PC-9 (cell line): ENCODE measurements at regions not wholly inside any gene's neighbourhood (a gene's known extent, or its start where the extent isn't known, plus 50 kb on each side); places are given as distances from the start of the nearest gene placed in this dataset.

ENCODE experiments used
- BruUV-seq: library from RNA; stranded (reverse); fragments of 400-500 nt; replicated peaks from 2 replicates; lab custom pipeline; 2021; lab: Mats Ljungman, UMichigan
- CTCF ChIA-PET: fragments of 300-600 bp; sonication (Branson Sonifier 250); formaldehyde crosslinking; loops from one replicate; lab custom pipeline; 2022; ENCODE audit warnings: antibody characterized with exemption; lab: Charles Lee
- POLR2A ChIA-PET: fragments of 300-600 bp; sonication (Branson Sonifier 250); formaldehyde crosslinking; loops from one replicate; lab custom pipeline; 2022; ENCODE audit warnings: antibody characterized with exemption; ENCODE audit not compliant: unreplicated experiment; lab: Charles Lee
- DNase-seq, 2 experiments: peaks; one replicate each; pipeline versions ENCODE4 v3.0.0 to v3.0.0-alpha.2; 2015 to 2022; ENCODE audit warnings: mixed read lengths in 1 of 2
- H2AFZ ChIP-seq: fragments of 200-600 bp; sonication (generic); 2 replicates; pipeline ENCODE4 v1.8.1; 2017; ENCODE audit warnings: antibody characterized with exemption
- H3F3A ChIP-seq: fragments of 200-600 bp; sonication (generic); 2 replicates; pipeline ENCODE4 v1.8.1; 2017; ENCODE audit warnings: antibody characterized with exemption, mild to moderate bottlenecking, low read depth; ENCODE audit not compliant: insufficient read depth
- H3K27ac ChIP-seq: fragments of 200-600 bp; sonication (generic); 2 replicates; pipeline ENCODE4 v1.6.1; 2016; ENCODE audit warnings: mixed run types
- H3K27me3 ChIP-seq: fragments of 200-600 bp; sonication (generic); 2 replicates; pipeline ENCODE4 v1.6.1; 2016; ENCODE audit warnings: low read depth, mixed run types; ENCODE audit not compliant: insufficient read depth
- H3K36me3 ChIP-seq: fragments of 200-600 bp; sonication (generic); 2 replicates; pipeline ENCODE4 v1.6.1; 2016; ENCODE audit warnings: low read depth, mixed run types
- H3K4me1 ChIP-seq: fragments of 200-600 bp; sonication (generic); replicated peaks from 2 replicates; pipeline ENCODE4 v1.6.1; 2016; ENCODE audit warnings: mixed run types; ENCODE audit not compliant: insufficient read depth
- H3K4me2 ChIP-seq: fragments of 200-600 bp; sonication (generic); 2 replicates; pipeline ENCODE4 v1.6.1; 2017; ENCODE audit warnings: mixed run types
- H3K4me3 ChIP-seq: fragments of 200-600 bp; sonication (generic); 2 replicates; pipeline ENCODE4 v1.6.1; 2016; ENCODE audit warnings: mixed run types
- H3K79me2 ChIP-seq: fragments of 200-600 bp; sonication (generic); 2 replicates; pipeline ENCODE4 v1.6.1; 2017; ENCODE audit warnings: low read depth, mixed run types
- H3K9me2 ChIP-seq: fragments of 200-600 bp; sonication (generic); 2 replicates; pipeline ENCODE4 v1.8.1; 2017; ENCODE audit warnings: mild to moderate bottlenecking; ENCODE audit not compliant: insufficient read depth
- H3K9me3 ChIP-seq: fragments of 200-600 bp; sonication (generic); 2 replicates; pipeline ENCODE4 v1.8.1; 2016; ENCODE audit warnings: low read depth; ENCODE audit not compliant: insufficient read depth
- H4K20me1 ChIP-seq: fragments of 200-600 bp; sonication (generic); 2 replicates; pipeline ENCODE4 v1.8.1; 2017; ENCODE audit not compliant: insufficient read depth
- EZH2 ChIP-seq: fragments of 200-600 bp; sonication (generic); IDR thresholded peaks from 2 replicates; pipeline ENCODE4 v1.8.0; 2017; ENCODE audit warnings: antibody characterized with exemption, low read depth
- intact Hi-C: fragments of 100-400 bp; cut with micrococcal nuclease; formaldehyde crosslinking; loops from one replicate; pipeline ENCODE4 v1.10.0; 2022; ENCODE audit not compliant: unreplicated experiment
- TF ChIP-seq, protein P1 (sequence below): fragments of 200-600 bp; sonication (generic); conservative IDR thresholded peaks from 2 replicates; pipeline ENCODE4 v1.6.1; 2017; ENCODE audit warnings: mixed run types, antibody characterized with exemption, mild to moderate bottlenecking, moderate library complexity

DNA sequence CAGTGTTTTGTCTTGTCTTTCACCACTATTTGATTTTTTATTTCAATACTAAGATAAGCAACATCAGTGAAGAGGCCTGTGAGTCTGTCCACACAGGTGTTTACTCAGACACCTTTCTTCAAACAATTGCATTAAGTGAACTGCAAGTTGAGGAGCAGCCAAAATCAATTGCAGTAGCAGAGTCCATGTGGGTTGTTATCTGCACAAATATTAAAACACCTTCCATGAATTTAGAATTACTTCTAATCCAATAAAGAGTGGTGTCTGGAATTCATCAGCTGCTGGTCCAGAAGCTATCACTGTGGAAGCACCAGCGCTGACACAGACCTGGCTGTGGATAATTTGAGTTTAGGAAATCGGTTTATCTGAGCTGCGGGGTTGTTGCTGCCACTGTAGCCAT, 83.5 kb upstream of the FAT3 start:
- no peaks in the 10 kb centered on the region for H3F3A ChIP-seq
- no peaks in the 10 kb centered on the region for H3K79me2 ChIP-seq
- H3K27me3 ChIP-seq: no peaks in the 10 kb centered on the region
- ChIA-PET POLR2A (no interaction called here), CTCF (no interaction called here)
- no peak overlapping the region for H2AFZ ChIP-seq
- H3K9me3 ChIP-seq: no peaks in the 10 kb centered on the region
- no peak overlapping the region for H3K4me2 ChIP-seq
- no peak overlapping the region for H3K4me3 ChIP-seq
- no TSS peak for BruUV-seq
- no peaks in the 10 kb centered on the region for H4K20me1 ChIP-seq
- no peak overlapping the region for H3K27ac ChIP-seq
- no peaks in the 10 kb centered on the region for H3K4me1 ChIP-seq
- TF ChIP-seq, protein P1, sequence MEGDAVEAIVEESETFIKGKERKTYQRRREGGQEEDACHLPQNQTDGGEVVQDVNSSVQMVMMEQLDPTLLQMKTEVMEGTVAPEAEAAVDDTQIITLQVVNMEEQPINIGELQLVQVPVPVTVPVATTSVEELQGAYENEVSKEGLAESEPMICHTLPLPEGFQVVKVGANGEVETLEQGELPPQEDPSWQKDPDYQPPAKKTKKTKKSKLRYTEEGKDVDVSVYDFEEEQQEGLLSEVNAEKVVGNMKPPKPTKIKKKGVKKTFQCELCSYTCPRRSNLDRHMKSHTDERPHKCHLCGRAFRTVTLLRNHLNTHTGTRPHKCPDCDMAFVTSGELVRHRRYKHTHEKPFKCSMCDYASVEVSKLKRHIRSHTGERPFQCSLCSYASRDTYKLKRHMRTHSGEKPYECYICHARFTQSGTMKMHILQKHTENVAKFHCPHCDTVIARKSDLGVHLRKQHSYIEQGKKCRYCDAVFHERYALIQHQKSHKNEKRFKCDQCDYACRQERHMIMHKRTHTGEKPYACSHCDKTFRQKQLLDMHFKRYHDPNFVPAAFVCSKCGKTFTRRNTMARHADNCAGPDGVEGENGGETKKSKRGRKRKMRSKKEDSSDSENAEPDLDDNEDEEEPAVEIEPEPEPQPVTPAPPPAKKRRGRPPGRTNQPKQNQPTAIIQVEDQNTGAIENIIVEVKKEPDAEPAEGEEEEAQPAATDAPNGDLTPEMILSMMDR: no peak
- no peak for TF ChIP-seq EZH2
- intact Hi-C loops: no loop called here
- DNase-seq: peak in 1 of 2 experiments; percentile 12
- no peaks in the 10 kb centered on the region for H3K36me3 ChIP-seq
- H3K9me2 ChIP-seq: no peaks in the 10 kb centered on the region

DNA sequence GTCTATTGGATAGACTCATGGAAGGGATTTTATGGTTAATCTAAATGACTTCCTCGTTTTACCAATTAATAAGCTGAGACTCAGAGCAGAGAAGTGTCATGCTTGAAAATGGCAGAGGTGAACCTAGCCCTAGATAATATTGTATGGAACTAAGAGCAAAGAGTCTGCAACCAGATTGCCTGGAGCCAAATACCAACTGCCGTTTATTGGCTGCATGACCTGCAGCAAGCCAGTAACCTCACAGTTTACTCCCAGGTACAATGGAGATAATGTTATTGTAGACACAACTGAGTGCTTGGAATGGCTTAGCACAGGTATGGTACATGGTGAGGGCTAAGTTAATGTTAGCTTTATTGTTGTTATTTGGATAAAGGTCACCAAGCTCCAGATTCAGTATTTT, 84.6 kb upstream of the FAT3 start:
- BruUV-seq: no TSS peak
- DNase-seq: peak in 1 of 2 experiments; percentile 33
- no peaks in the 10 kb centered on the region for H3F3A ChIP-seq
- no peaks in the 10 kb centered on the region for H3K4me1 ChIP-seq
- no peaks in the 10 kb centered on the region for H3K27me3 ChIP-seq
- no peaks in the 10 kb centered on the region for H4K20me1 ChIP-seq
- intact Hi-C loops: no loop called here
- no peak overlapping the region for H3K4me2 ChIP-seq
- H3K9me3 ChIP-seq: no peaks in the 10 kb centered on the region
- no peak overlapping the region for H2AFZ ChIP-seq
- no peaks in the 10 kb centered on the region for H3K79me2 ChIP-seq
- TF ChIP-seq, protein P1: no peak
- TF ChIP-seq EZH2: no peak
- POLR2A ChIA-PET: no interaction called here
- no peak overlapping the region for H3K27ac ChIP-seq
- H3K36me3 ChIP-seq: no peaks in the 10 kb centered on the region
- H3K9me2 ChIP-seq: no peaks in the 10 kb centered on the region
- CTCF ChIA-PET: no interaction called here
- H3K4me3 ChIP-seq: no peak overlapping the region

DNA sequence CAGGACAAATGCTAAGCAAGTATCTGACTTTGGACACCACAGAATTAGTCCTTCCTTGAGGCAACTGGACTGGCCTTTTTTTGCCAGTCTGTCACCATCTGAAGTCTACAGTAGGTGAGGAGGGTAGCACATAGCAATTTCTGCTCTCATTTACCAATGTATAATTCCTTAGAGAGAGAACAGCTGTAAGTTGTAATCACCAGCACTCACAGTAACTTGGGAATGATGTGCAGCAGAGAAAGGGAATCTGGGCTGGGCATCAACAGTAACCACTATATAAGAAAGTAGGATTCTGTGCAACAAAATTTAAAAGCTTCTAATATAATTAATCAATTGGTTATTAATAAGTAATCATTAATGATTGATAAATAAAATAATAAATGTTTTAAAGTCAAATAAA, 86.3 kb upstream of the FAT3 start:
- no TSS peak for BruUV-seq

More for the DNA sequence above, 86.3 kb upstream of the FAT3 start:
- ChIA-PET CTCF (no interaction called here), POLR2A (no interaction called here)
- H3K79me2 ChIP-seq: no peaks in the 10 kb centered on the region
- no peak for DNase-seq
- H3K9me2 ChIP-seq: no peaks in the 10 kb centered on the region
- no peaks in the 10 kb centered on the region for H3F3A ChIP-seq
- H3K4me3 ChIP-seq: no peak overlapping the region
- TF ChIP-seq EZH2: no peak
- TF ChIP-seq, protein P1: no peak
- no peaks in the 10 kb centered on the region for H3K36me3 ChIP-seq
- no peaks in the 10 kb centered on the region; the same call in 1 of the 2 replicates for H3K9me3 ChIP-seq
- intact Hi-C loops: no loop called here
- H3K4me2 ChIP-seq: no peak overlapping the region
- H3K27ac ChIP-seq: no peak overlapping the region
- H3K4me1 ChIP-seq: no peaks in the 10 kb centered on the region
- no peaks in the 10 kb centered on the region for H3K27me3 ChIP-seq
- H4K20me1 ChIP-seq: no peaks in the 10 kb centered on the region
- no peak overlapping the region for H2AFZ ChIP-seq
